T-helper 1 cell treated with Interleukin-12 subunit alpha and Interleukin-12 subunit beta and Interleukin-4 antibody, amounts not matched to agents 30 ng/mL and 1 ng/mL, for 36 hours (primary cell): ENCODE measurements at regions not wholly inside any gene's neighbourhood (a gene's known extent, or its start where the extent isn't known, plus 50 kb on each side); places are given as distances from the start of the nearest gene placed in this dataset.
"Not testable (repeated sequence)": the region's sequence is repeated elsewhere in the genome, so short reads cannot be mapped to it uniquely, and the experiment has no call there.

Source experiments
- intact Hi-C: fragments of 100-400 bp; cut with micrococcal nuclease; formaldehyde crosslinking; loops from one replicate; pipeline ENCODE4 v1.15.1; 2024

- intact Hi-C loops, result not testable (repeated sequence)
Observed at GRCh38 chr2:87603418-87604278, 144.2 kb upstream of the PLGLB2 start.

- intact Hi-C loops, result not testable (repeated sequence)
Observed at GRCh38 chr2:87604279-87604818, 143.5 kb upstream of the PLGLB2 start.

- intact Hi-C loops, result not testable (repeated sequence)
Observed at GRCh38 chr2:87604980-87605379, 142.9 kb upstream of the PLGLB2 start.

DNA sequence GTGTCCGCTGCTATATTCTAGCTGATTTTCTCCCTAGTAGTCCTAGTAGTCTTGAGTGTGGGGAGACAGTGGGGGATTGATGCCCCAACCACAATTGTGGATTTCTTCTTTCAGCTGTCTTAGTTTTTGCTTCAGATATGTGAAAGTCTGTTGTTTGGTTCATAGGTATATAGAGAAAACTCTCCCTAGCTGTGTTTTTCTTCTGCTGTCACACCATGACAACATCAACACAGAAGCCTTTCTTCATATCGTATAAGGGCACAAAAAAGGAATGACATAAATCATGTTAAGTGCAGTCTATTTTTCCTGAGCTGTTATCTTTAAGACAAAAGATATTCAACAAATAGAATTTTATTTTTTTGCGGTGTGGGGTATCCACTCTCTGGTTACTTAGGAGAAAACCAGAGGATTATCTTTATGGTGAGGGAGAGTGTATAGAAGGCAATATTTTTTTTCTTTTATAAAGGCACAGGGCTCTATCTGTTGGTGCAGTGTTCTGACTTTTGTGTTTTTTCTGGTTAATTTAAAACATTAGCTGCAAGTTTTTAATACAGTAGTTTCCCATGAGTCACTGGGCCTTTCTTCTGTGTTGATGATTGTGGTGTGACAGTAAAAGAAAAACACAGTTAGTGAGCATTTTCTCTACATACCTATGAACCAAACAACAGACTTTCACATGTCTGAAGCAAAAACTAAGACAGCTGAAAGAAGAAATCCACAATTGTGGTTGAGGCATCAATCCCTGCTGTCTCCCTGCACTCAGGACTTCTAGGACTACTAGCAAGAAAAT, 139.3 kb upstream of the PLGLB2 start:
- intact Hi-C loops, result not testable (repeated sequence)

DNA sequence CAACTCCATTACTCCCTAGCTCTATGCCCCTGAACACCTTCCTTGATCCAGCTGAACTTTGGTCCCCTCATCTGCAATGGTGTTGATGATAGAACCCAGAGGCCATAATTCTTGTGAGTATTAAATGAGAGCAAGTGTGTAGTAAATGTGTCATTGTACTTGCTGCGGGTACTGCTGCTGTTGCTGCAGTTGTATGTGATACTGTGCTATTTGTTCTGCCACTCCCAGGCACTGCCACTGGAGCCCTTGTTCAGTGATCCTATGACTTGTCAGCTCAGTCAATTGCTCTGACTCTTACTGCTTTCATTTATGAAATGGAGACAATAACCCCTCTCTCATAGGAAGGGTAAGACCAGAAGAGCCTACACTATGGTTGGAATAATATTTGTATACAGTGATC, 136.9 kb upstream of the PLGLB2 start:
- intact Hi-C loops, result not testable (repeated sequence)

- intact Hi-C loops, result not testable (repeated sequence)
Observed at GRCh38 chr2:87611416-87611815, 136.5 kb upstream of the PLGLB2 start.

- intact Hi-C loops, result not testable (repeated sequence)
Observed at GRCh38 chr2:87611956-87612355, 135.9 kb upstream of the PLGLB2 start.

- intact Hi-C loops, result not testable (repeated sequence)
Observed at GRCh38 chr2:87614829-87615434, 133.0 kb upstream of the PLGLB2 start.

GRCh38 chr2:87619121-87619520, 128.8 kb upstream of the PLGLB2 start:
- intact Hi-C loops, result not testable (repeated sequence)

DNA sequence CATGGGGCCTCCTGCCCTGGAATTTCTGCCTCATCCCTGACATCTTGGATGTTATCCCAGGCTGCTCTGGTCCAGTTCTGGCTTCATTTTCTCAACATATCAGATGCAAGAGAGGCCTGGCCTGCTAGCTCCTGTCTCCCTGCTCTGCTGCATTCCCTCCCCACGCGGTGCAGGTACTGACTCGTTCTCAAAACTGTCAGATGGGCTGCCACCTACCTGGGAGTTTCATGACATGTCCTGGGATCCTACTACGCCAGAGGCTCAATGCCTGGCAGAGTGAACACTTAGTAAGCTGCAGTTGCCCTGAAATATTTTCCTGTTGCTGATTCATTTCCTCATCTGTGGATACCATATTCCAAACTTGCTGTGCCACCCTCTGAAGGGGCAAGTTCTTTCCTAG, 126.7 kb upstream of the PLGLB2 start:
- intact Hi-C loops, result not testable (repeated sequence)

DNA sequence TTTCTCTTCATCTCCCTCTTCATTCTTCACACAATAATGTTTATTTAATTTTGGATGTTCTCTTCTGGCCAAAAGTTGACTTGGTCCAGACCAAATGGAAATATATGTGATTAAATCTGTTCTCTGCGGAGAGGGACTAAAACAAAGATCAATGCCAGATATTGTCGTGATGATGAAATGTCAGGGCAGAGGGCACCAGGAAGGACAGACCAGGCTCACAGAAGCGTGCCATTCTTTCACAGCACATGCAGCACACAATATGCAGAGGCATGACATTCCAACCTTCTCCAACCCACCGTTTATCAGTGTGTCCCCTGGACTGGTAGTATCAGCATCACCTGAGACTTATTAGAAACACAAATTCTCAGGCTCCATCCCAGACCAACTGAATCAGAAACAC, 125.2 kb upstream of the PLGLB2 start:
- intact Hi-C loops, result not testable (repeated sequence)

- intact Hi-C loops, result not testable (repeated sequence)
Observed at GRCh38 chr2:87629491-87630458, 118.1 kb upstream of the PLGLB2 start.

DNA sequence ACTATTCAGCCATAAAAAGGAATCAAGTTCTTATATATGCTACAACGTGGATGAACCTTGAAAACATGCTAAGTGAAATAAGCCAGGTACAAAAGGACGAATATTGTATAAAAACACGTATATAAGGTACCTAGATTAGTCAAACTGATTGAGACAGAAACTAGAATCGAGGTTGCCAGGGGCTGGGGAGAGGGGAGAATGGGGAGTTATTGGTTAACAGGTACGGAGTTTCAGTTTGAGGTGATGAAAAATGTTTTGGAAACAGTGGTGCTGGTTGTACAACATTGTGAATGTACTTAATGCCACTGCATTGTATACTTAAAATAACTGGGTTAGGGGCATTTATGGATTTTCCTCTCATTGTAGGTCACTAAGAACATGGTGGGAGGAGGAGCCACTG, 117.0 kb upstream of the PLGLB2 start:
- intact Hi-C loops, result not testable (repeated sequence)

- intact Hi-C loops, result not testable (repeated sequence)
Observed at GRCh38 chr2:87631402-87631801, 116.5 kb upstream of the PLGLB2 start.

GRCh38 chr2:87633287-87633963, 114.5 kb upstream of the PLGLB2 start:
- intact Hi-C loops, result not testable (repeated sequence)

DNA sequence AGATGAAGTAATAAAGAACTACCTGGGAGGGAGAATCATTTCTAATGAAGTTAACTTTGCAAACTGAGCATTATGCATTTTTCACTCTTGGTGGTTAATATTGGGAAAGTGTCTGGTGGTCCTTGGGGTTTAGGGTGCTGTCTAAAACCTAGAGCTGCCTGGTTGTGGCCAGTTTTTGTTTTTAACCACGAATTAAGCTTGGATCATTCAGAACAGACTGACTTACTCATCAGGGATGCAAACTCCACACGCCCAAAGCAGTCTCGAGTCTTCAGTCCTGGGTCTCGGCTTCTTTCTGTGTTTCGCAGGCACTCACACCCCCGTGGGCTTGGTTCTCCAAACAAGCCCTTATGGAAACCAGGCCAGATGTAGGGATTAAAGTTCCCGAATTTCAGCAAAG, 113.8 kb upstream of the PLGLB2 start:
- intact Hi-C loops, result not testable (repeated sequence)

DNA sequence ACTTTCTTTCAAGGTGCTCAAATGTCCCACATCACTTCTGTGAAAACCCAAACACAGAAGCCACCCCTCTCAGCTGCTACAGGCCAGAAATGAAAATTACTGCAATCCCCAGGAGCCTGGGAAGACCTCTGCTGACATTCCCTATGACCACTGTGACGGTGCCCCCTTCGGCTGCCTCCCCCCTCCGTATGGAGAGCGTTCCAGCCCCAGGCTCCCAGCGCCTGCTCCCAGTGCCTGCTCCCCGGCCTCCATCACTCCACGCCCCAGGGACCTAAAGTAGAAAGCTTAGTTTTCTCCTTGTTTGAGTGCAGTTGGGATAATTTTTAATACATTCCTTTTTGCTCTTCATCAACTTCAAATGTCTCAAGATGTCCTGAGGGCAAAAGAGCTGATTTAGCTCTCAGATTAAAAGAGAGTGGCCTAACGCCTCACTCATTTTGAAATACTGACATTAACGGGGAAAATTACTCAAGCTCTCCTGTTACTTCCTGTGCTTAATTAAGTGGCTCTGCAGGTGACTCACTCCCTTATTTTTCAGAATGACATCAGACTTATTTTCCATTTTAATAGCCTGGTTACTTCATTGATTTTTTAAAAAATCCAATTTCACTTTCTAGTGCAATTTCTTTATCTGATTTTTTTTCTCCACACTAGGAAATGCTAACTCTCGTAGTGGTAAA, 112.8 kb upstream of the PLGLB2 start:
- intact Hi-C loops, result not testable (repeated sequence)

- intact Hi-C loops, result not testable (repeated sequence)
Observed at GRCh38 chr2:87636246-87636645, 111.6 kb upstream of the PLGLB2 start.

- intact Hi-C loops, result not testable (repeated sequence)
Observed at GRCh38 chr2:87636735-87637134, 111.2 kb upstream of the PLGLB2 start.
